Cardiac fibroblast (primary cell): ENCODE measurements at regions not wholly inside any gene's neighbourhood (a gene's known extent, or its start where the extent isn't known, plus 50 kb on each side); places are given as distances from the start of the nearest gene placed in this dataset.

Experiments used
- DNase-seq, 2 donors: peaks; one replicate each; pipeline versions ENCODE4 v3.0.0 to v3.0.0-alpha.2; 2010; ENCODE audit warnings: low read depth in 2 of 2
- H3K4me3 ChIP-seq, 2 donors: replicated peaks in 1 of 2; 1 replicate in 1 of 2; 2 replicates in 1 of 2; pipeline ENCODE4 v1.5.1; 2011; ENCODE audit warnings: low read depth in 2 of 2, low read length in 2 of 2, mild to moderate bottlenecking in 2 of 2, moderate library complexity in 1 of 2
- CTCF ChIP-seq: IDR thresholded peaks from one replicate; pipeline ENCODE4 v1.5.1; 2011; ENCODE audit warnings: low read depth, mild to moderate bottlenecking, low read length, inconsistent platforms

DNA sequence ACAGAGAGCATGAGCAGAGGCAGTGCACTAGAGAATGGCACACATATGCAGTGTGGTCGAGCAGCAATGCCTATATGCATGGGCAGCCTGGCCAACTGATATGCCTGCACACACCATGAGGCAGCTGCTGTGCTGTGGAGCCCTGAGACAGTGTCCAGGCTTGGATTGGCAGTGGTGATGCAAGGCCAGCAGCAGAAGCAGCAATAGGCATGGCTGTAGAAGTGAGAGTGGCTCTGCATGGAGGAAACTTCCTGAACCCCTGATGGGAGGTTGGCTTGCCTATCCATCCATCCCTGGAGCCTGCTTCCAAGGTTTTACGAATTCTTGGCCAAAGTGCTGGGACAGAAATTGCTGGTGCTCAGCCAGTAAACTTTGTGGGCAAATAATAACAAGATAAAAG, 89.7 kb downstream of the DIRAS3 start:
- no peak overlapping the region for H3K4me3 ChIP-seq
- DNase-seq = no peak

DNA sequence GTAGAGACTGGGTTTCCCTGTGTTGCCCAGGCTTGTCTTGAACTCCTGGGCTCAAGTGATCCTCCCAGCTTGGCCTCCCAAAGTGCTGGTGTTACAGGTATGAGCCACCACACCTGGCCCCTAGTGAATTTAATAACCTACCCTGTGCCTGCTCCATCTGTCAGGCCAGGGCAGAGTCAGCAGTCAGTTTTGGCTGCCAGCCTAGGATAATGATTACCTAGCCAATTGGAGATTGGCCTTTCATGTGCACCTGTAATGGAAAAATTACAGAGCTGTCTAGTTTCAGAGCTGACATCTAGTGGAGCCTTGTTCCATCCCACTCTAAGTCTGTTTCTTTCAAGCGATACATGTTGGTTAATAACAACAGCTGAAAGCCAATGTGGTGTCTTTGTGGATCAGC, 92.0 kb downstream of the DIRAS3 start:
- TF ChIP-seq CTCF = no peak
- H3K4me3 ChIP-seq = no peak overlapping the region
- no peak for DNase-seq

More for the DNA sequence above, 89.7 kb downstream of the DIRAS3 start:
- TF ChIP-seq CTCF = no peak

- no peak overlapping the region for H3K4me3 ChIP-seq
- TF ChIP-seq CTCF = no peak
- peak in 1 of 2 donors; percentile 72 for DNase-seq
Measured at GRCh38 chr1:67957066-67957465, 93.4 kb downstream of the DIRAS3 start.

DNA sequence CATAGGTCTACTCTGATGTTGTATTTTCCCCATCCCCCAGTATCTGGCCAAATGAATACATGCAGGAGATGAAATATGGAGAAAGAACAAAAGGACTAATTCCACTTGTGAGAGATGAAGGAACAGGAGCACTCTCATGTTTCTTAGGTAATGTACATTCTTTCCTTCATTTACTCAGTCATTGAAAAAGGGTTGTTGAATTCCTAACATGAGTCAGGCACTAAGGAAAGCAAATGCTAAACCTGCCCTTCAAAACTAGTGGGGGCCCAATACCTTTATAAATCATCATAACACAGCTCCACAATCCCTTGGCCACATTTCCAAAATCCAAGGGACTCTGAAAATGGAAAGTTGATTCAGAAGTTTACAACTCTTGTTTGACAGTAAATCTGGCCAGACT, 94.3 kb downstream of the DIRAS3 start:
- no peak for TF ChIP-seq CTCF
- H3K4me3 ChIP-seq = no peak overlapping the region
- DNase-seq = peak in 1 of 2 donors; percentile 31

GRCh38 chr1:67955591-67955990, 94.8 kb downstream of the DIRAS3 start:
- no peak for DNase-seq
- TF ChIP-seq CTCF = no peak
- no peak overlapping the region for H3K4me3 ChIP-seq

DNA sequence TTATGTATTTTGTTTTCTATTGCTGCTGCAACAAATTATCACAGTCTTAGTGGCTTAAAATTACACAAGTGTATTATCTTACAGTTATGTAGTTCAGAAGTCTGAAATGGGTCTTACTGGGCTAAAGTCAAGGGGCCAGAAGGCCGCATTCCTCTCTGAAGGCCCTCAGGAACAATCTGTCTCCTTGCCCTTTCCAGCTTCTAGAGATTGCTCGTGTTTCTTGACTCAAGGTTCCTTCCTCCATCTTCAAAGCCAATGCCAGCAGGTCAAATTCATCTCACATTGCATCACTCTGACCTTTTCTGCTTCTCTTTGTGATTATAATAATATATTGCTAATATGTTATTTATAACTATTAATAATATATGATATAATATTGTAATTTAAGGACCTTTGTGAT, 97.1 kb downstream of the DIRAS3 start:
- TF ChIP-seq CTCF = no peak
- DNase-seq = peak; percentile 25 to 45
- H3K4me3 ChIP-seq = no peak overlapping the region

- H3K4me3 ChIP-seq = no peak overlapping the region
- no peak for TF ChIP-seq CTCF
- DNase-seq = peak; percentile 57 to 71
Measured at GRCh38 chr1:67952071-67952470, 98.4 kb downstream of the DIRAS3 start.
